ENCODE measurements at regions not wholly inside any gene's neighbourhood (a gene's known extent, or its start where the extent isn't known, plus 50 kb on each side); places are given as distances from the start of the nearest gene placed in this dataset.
"Not testable (repeated sequence)": the region's sequence is repeated elsewhere in the genome, so short reads cannot be mapped to it uniquely, and the experiment has no call there.

GRCh38 chr12:9449657-9450126 lies 158.0 kb downstream of the KLRB1 start:
- DNase-seq: not testable (repeated sequence)

GRCh38 chr12:9449181-9449580 lies 158.5 kb downstream of the KLRB1 start:
- ATAC-seq: no peak

More at GRCh38 chr12:9449657-9450126, 158.0 kb downstream of the KLRB1 start:
- not testable (repeated sequence) for ATAC-seq

GRCh38 chr12:9448648-9449047 lies 159.1 kb downstream of the KLRB1 start:
- not testable (repeated sequence) for ATAC-seq, DNase-seq

More at GRCh38 chr12:9449181-9449580, 158.5 kb downstream of the KLRB1 start:
- no peak for DNase-seq

- DNase-seq: peak; percentile 92
- peak; percentile 95 for ATAC-seq
Observed at GRCh38 chr12:9447791-9448614, 159.7 kb downstream of the KLRB1 start.

GRCh38 chr12:9446883-9447761 lies 160.6 kb downstream of the KLRB1 start:
- DNase-seq: not testable (repeated sequence)
- ATAC-seq: peak; percentile 8

- ATAC-seq, DNase-seq: not testable (repeated sequence)
Observed at GRCh38 chr12:9440428-9440827, 167.3 kb downstream of the KLRB1 start.

- ATAC-seq, DNase-seq: not testable (repeated sequence)
Observed at GRCh38 chr12:9435682-9436081, 172.0 kb downstream of the KLRB1 start.

GRCh38 chr12:9430385-9430784 lies 177.3 kb downstream of the KLRB1 start:
- not testable (repeated sequence) for DNase-seq, ATAC-seq

- not testable (repeated sequence) for DNase-seq, ATAC-seq
Observed at GRCh38 chr12:9428856-9429255, 178.9 kb downstream of the KLRB1 start.

GRCh38 chr12:9425429-9425828 lies 182.3 kb downstream of the KLRB1 start:
- not testable (repeated sequence) for ATAC-seq, DNase-seq

- ATAC-seq, DNase-seq: not testable (repeated sequence)
Observed at GRCh38 chr12:9424175-9424740, 183.5 kb downstream of the KLRB1 start.

- not testable (repeated sequence) for DNase-seq, ATAC-seq
Observed at GRCh38 chr12:9422689-9423088, 185.0 kb downstream of the KLRB1 start.

GRCh38 chr12:9421520-9422086 lies 186.1 kb downstream of the KLRB1 start:
- not testable (repeated sequence) for DNase-seq, ATAC-seq

- not testable (repeated sequence) for DNase-seq, ATAC-seq
Observed at GRCh38 chr12:9420817-9421519, 186.7 kb downstream of the KLRB1 start.

GRCh38 chr12:9418669-9419041 lies 189.1 kb downstream of the KLRB1 start:
- not testable (repeated sequence) for DNase-seq, ATAC-seq

- not testable (repeated sequence) for DNase-seq, ATAC-seq
Observed at GRCh38 chr12:9417947-9418668, 189.6 kb downstream of the KLRB1 start.

- ATAC-seq, DNase-seq: not testable (repeated sequence)
Observed at GRCh38 chr12:9417341-9417740, 190.4 kb downstream of the KLRB1 start.

- not testable (repeated sequence) for DNase-seq, ATAC-seq
Observed at GRCh38 chr12:9416346-9416745, 191.4 kb downstream of the KLRB1 start.

- not testable (repeated sequence) for DNase-seq
- ATAC-seq: peak; percentile 14
Observed at GRCh38 chr12:9415898-9416297, 191.8 kb downstream of the KLRB1 start.

GRCh38 chr12:9413862-9414261 lies 193.9 kb downstream of the KLRB1 start:
- DNase-seq, ATAC-seq: not testable (repeated sequence)

All from stimulated activated naive CD8-positive, alpha-beta T cell treated with anti-CD3 and anti-CD28 coated beads, Interleukin-15, Interleukin-2, amounts not matched to agents 100 U/mL and 50 U/mL, for 24 hours (primary cell).